Myocyte (in vitro differentiated cells): ENCODE measurements at regions not wholly inside any gene's neighbourhood (a gene's known extent, or its start where the extent isn't known, plus 50 kb on each side); places are given as distances from the start of the nearest gene placed in this dataset.

Experiments used
- DNase-seq: peaks from one replicate; pipeline ENCODE4 v3.0.0-alpha.2; 2012; ENCODE audit warnings: low read depth

GRCh38 chr7:1372671-1373379 is 86.4 kb downstream of the MICALL2 start:
- no peak for DNase-seq

- DNase-seq = no peak
Observed at GRCh38 chr7:1377111-1377909, 82.0 kb downstream of the MICALL2 start.

GRCh38 chr7:1378610-1379601 is 80.4 kb downstream of the MICALL2 start:
- DNase-seq = no peak

- no peak for DNase-seq
Observed at GRCh38 chr7:1380231-1380815, 78.9 kb downstream of the MICALL2 start.

- DNase-seq = no peak
Observed at GRCh38 chr7:1380821-1381580, 78.3 kb downstream of the MICALL2 start.

- DNase-seq = no peak
Observed at GRCh38 chr7:1382553-1383397, 76.5 kb downstream of the MICALL2 start.

GRCh38 chr7:1383398-1384112 is 75.7 kb downstream of the MICALL2 start:
- DNase-seq = no peak

GRCh38 chr7:1384113-1384415 is 75.2 kb downstream of the MICALL2 start:
- no peak for DNase-seq
